Fibroblast of peridontal ligament (primary cell): ENCODE measurements at regions not wholly inside any gene's neighbourhood (a gene's known extent, or its start where the extent isn't known, plus 50 kb on each side); places are given as distances from the start of the nearest gene placed in this dataset.
A peak's percentile ranks its signal among the peaks of the same experiment; 100 is the strongest.
"Not testable (repeated sequence)": the region's sequence is repeated elsewhere in the genome, so short reads cannot be mapped to it uniquely, and the experiment has no call there.

Experiments used
- DNase-seq: peaks from one replicate; pipeline ENCODE4 v3.0.0-alpha.2; 2010; ENCODE audit errors: extremely low read depth

DNA sequence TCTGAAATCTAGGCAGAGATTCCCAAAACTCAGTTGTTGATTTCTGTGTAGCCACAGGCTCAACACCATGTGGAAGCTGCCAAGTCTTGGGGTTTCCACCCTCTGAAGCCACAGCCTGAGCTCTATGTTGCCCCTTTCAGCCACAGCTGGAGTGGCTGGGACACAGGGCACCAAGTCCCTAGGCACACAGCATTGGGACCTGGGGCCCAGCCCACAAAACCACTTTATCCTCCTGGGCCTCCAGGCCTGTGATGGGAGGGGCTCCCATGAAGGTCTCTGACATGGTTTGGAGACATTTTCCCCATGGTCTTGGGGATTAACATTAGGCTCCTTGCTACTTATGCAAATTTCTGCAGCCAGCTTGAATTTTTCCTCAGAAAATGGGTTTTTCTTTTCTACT is 186.0 kb upstream of the SPOPL start:
- not testable (repeated sequence) for DNase-seq

DNA sequence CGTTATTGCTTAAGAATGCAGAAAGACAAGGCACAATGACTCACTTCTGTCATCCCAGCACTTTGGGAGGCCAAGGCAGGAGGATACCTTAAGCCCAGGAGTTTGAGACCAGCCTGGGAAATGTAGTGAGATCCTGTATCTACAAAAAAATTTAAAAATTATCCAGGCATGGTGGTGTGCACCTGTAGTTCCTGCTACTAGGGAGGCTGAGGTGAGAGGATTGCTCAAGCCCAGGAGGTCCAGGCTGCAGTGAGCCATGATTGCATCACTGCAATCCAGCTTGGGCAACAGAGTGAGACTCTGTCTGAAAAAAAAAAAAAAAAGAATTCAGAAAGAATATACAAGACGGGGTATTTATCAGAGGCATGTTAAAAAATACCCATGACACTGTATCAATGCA is 182.0 kb upstream of the SPOPL start:
- no peak for DNase-seq

GRCh38 chr2:138321458-138321857 is 180.1 kb upstream of the SPOPL start:
- no peak for DNase-seq

DNA sequence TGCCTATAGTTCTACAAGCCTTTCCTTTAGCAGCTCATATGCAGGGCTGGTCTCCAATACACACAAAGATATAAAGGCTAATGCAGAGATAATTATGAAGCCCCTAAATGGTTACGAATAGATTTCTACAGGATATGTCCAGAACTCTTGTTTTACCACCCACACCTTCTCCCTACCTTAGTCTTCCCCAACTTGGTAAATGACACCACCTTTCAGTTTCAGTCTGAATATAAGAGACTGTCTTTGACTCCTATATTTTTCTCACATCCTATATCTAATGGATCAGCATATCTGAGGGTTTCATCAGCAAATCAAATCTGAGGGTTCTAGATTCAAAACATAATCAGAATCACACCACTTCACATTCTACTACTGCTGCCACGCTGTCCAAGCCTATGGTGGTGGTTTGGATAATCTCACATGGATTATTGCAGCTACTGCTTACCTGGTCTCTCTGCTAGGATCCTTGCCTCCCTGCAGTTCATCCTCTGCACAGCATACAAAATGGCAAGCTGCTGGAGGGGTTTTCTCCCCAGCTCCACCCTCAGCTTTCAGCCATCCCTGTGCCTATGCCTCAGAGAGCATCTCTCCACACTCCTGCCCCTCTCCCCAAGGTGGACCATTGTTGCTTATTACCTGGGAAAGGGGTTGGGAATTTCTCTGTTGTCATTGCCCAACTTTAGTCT is 178.0 kb upstream of the SPOPL start:
- no peak for DNase-seq

DNA sequence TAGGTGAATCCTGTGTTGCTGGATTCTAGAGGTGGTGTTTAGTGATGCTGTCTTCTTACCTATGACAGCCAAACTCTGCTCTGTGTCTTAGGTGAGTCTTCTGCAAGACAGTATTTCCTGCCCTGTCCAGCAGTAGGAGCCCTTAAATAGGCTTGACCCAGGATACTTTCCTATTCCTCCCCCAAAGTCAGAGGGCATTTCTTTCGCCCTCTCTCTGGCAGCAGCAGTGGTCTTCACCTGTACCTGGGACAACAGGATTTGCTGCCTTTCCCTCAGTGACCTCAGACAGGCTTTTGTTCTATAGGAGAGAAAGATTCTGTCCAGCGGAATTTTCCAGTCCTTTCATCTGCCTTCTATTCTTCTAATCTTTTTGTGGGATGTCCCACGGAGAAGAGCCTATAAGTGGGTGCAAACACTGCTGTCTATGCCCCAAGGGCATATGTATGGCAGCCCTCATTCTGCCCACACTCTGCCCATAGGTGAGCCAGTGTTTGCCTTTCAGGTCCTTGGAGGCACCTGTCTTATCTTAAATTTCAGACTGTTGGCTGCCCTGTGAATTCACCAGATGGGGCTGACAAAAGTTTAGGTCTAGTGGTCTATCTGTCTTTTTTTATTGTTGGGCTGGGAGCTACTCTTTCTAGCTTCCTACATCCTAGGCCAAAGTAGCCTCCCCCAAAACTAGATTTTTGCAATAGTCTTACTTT is 177.3 kb upstream of the SPOPL start:
- no peak for DNase-seq

- DNase-seq: peak; percentile 7
These were observed 173.6 kb upstream of the SPOPL start for GRCh38 chr2:138327967-138328366.

GRCh38 chr2:138329162-138329561 is 172.4 kb upstream of the SPOPL start:
- no peak for DNase-seq

GRCh38 chr2:138329591-138329990 is 172.0 kb upstream of the SPOPL start:
- no peak for DNase-seq

- DNase-seq: no peak
These were observed 168.4 kb upstream of the SPOPL start for GRCh38 chr2:138333121-138333520.

GRCh38 chr2:138333677-138334076 is 167.9 kb upstream of the SPOPL start:
- DNase-seq: no peak

GRCh38 chr2:138334323-138334722 is 167.2 kb upstream of the SPOPL start:
- DNase-seq: no peak

DNA sequence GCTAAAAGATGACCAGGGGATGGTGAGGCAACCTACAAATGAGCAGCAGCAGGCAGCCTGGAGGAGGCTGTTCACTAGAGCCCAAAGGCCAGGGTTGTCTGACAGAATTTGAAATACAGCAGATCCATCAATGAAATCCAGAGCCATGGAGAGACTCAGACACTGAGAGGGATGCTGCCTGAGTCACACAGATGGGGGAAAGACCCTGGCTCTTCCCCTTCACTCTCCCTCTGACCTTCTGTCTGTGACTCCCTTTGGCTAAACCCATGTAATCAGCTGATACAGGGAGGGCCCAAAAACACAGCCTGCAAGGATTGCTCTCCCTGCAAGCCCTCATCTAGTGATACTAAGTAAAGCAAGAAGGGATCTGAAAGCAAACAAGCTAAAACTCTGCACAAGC is 166.5 kb upstream of the SPOPL start:
- DNase-seq: no peak

DNA sequence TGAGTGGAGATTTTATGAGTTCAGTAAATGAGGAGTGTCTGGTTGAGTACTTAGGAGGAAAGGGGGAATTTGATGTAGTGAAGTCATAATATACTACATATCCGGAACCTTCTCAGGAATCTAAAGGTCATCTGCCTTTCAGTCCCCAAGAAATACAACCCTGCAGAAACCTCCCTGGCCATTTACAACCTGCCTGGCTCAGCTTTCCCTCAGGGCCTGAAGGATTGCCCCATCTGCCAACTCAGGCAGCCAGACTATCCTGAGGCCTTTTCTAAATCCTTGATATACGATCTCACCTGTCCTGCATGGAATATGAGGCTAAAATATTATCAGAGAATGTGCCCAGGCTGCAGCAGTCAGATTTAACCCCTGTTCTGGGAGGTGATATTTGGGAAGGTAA is 165.4 kb upstream of the SPOPL start:
- DNase-seq: no peak

- no peak for DNase-seq
These were observed 146.3 kb upstream of the SPOPL start for GRCh38 chr2:138355244-138355643.

GRCh38 chr2:138356178-138356577 is 145.4 kb upstream of the SPOPL start:
- peak; percentile 74 for DNase-seq

DNA sequence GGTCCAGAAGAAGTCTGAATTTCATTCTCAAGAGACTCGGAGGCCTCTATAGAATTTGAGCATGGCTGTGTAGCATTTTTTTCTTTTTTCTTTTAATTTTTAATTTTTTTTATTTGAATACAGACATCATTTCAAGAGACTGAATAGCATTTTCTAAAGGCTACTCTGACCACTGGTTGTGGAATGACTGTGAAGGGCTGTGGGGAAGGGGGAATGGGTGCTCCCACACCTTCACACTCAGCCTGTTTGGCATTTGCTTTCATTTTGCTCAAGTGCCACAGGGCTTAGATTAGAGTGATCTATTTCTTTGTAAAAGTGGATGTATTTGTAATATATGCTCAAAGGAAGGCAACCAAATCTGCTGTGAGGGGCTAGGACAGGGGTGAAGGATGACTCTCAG is 142.0 kb upstream of the SPOPL start:
- DNase-seq: no peak

GRCh38 chr2:138364554-138365162 is 136.9 kb upstream of the SPOPL start:
- DNase-seq: peak; percentile 73

DNA sequence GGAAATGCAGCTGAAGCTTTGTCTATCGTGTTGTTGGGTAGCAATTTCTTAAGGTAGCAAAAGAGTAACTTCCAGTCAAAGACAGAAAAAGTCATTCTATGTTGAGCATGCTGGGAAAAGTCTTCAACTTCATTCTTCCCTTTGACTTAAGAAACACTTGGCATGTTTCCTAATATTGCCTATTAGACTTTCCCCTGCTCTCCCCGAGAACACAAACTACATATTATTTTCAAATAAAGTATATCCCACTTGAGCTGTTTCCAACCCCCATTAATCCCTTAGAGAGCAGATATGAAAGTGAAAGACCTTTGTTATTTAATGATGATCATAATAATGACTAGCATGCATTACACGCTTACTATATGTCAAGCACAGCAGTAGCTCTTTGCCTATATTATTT is 136.0 kb upstream of the SPOPL start:
- no peak for DNase-seq

GRCh38 chr2:138369856-138370255 is 131.7 kb upstream of the SPOPL start:
- DNase-seq: no peak

GRCh38 chr2:138373993-138374408 is 127.6 kb upstream of the SPOPL start:
- DNase-seq: peak; percentile 70

DNA sequence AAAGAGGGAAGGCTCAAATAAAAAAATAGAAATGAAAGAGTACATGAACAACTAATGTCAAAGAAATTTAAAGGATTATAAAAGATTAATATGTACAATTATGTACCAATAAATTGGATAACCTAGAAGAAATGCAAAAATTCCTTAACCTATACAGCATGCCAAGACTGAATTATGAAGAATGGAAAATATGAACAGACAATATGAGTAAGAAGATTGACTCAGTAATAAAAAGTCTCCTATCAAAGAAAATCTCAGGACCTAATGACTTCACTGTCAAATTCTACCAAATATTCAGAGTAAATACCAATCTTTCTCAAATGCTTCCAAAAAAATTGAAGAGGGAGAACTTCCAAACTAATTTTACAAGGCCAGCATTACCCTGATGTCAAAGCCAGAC is 120.2 kb upstream of the SPOPL start:
- DNase-seq: no peak

- DNase-seq: no peak
These were observed 118.9 kb upstream of the SPOPL start for GRCh38 chr2:138382672-138383071.

GRCh38 chr2:138386191-138386590 is 115.4 kb upstream of the SPOPL start:
- DNase-seq: not testable (repeated sequence)
